ENCODE measurements at regions not wholly inside any gene's neighbourhood (a gene's known extent, or its start where the extent isn't known, plus 50 kb on each side); places are given as distances from the start of the nearest gene placed in this dataset.

- H3K4me3 ChIP-seq (ENCODE audit: low read depth, low read length), result no peak overlapping the region
- no peaks in the 10 kb centered on the region for H3K4me1 ChIP-seq
- DNase-seq, result peak; percentile 62
- TF ChIP-seq, protein P1, sequence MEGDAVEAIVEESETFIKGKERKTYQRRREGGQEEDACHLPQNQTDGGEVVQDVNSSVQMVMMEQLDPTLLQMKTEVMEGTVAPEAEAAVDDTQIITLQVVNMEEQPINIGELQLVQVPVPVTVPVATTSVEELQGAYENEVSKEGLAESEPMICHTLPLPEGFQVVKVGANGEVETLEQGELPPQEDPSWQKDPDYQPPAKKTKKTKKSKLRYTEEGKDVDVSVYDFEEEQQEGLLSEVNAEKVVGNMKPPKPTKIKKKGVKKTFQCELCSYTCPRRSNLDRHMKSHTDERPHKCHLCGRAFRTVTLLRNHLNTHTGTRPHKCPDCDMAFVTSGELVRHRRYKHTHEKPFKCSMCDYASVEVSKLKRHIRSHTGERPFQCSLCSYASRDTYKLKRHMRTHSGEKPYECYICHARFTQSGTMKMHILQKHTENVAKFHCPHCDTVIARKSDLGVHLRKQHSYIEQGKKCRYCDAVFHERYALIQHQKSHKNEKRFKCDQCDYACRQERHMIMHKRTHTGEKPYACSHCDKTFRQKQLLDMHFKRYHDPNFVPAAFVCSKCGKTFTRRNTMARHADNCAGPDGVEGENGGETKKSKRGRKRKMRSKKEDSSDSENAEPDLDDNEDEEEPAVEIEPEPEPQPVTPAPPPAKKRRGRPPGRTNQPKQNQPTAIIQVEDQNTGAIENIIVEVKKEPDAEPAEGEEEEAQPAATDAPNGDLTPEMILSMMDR (IDR thresholded peaks at IDR 0.05; ENCODE audit: low read depth, low read length), result no peak
- H3K27me3 ChIP-seq, result no peaks in the 10 kb centered on the region
- H3K9me3 ChIP-seq, result no peaks in the 10 kb centered on the region
- no peaks in the 10 kb centered on the region for H3K36me3 ChIP-seq
These were observed 1169.9 kb downstream of the TYW1 start for GRCh38 chr7:68166525-68166924.

DNA sequence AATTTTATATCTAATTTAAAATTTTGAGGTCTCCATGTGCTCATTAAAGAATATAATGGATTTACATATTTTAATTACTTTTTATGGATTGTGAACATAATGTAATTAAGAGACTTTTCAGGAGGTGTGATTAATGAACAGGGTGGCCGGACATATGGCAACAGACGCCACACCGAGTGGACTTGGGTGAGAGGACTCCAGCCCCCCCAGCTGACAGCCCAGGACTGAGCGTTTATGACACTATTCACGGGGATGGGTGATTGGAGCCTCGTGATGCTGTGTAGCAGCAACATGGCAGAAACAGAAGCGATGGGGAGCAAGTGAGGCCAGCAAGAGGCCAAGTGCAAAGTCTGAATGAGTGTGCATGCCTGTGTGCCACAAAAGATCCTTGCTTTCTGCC lies 1176.9 kb downstream of the TYW1 start:
- Histone ChIP-seq H3K36me3 (no peaks in the 10 kb centered on the region), H3K4me1 (no peaks in the 10 kb centered on the region), H3K4me3 (ENCODE audit: low read depth, low read length) (no peak overlapping the region), H3K27me3 (no peaks in the 10 kb centered on the region), H3K9me3 (no peaks in the 10 kb centered on the region)
- no peak for DNase-seq
- TF ChIP-seq, protein P1 (IDR thresholded peaks at IDR 0.05; ENCODE audit: low read depth, low read length), result no peak

- no peaks in the 10 kb centered on the region for H3K36me3 ChIP-seq
- peak; percentile 70 for DNase-seq
- H3K4me3 ChIP-seq (ENCODE audit: low read depth, low read length), result no peak overlapping the region
- H3K4me1 ChIP-seq, result no peaks in the 10 kb centered on the region
- TF ChIP-seq, protein P1 (IDR thresholded peaks at IDR 0.05; ENCODE audit: low read depth, low read length), result peak; percentile 87
- H3K27me3 ChIP-seq, result no peaks in the 10 kb centered on the region
- H3K9me3 ChIP-seq, result no peaks in the 10 kb centered on the region
These were observed 1180.3 kb downstream of the TYW1 start for GRCh38 chr7:68176974-68177373.

- Histone ChIP-seq H3K27me3 (no peaks in the 10 kb centered on the region), H3K36me3 (no peaks in the 10 kb centered on the region), H3K4me3 (ENCODE audit: low read depth, low read length) (no peak overlapping the region), H3K4me1 (no peaks in the 10 kb centered on the region; the same call in 1 of the 2 replicates), H3K9me3 (no peaks in the 10 kb centered on the region)
- no peak for DNase-seq
- TF ChIP-seq, protein P1 (IDR thresholded peaks at IDR 0.05; ENCODE audit: low read depth, low read length), result no peak
These were observed 1184.1 kb downstream of the TYW1 start for GRCh38 chr7:68180761-68181160.

DNA sequence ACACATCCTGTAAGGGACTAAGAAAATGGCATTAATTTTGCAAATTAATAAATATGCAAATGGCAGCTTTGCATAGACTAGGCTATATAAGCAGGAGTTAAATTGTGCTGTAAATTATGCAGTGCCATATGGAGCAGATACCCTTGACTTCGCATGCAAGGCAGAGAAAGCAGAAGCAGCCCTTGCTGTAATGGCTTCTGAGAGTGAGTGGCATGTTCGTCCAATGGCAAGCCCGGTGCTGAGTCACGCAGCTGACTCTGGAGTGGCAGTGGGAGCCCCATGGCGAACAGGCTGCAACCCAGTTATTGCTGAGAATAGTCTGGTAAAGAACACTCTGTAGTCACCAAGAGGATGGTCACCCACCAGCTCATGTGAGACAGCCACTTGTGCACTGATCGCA lies 1186.5 kb downstream of the TYW1 start:
- no peaks in the 10 kb centered on the region for H3K27me3 ChIP-seq
- H3K36me3 ChIP-seq, result no peaks in the 10 kb centered on the region
- no peak overlapping the region for H3K4me3 ChIP-seq (ENCODE audit: low read depth, low read length)
- TF ChIP-seq, protein P1 (IDR thresholded peaks at IDR 0.05; ENCODE audit: low read depth, low read length), result no peak
- no peaks in the 10 kb centered on the region; the same call in 1 of the 2 replicates for H3K4me1 ChIP-seq
- no peak for DNase-seq
- no peaks in the 10 kb centered on the region for H3K9me3 ChIP-seq

DNA sequence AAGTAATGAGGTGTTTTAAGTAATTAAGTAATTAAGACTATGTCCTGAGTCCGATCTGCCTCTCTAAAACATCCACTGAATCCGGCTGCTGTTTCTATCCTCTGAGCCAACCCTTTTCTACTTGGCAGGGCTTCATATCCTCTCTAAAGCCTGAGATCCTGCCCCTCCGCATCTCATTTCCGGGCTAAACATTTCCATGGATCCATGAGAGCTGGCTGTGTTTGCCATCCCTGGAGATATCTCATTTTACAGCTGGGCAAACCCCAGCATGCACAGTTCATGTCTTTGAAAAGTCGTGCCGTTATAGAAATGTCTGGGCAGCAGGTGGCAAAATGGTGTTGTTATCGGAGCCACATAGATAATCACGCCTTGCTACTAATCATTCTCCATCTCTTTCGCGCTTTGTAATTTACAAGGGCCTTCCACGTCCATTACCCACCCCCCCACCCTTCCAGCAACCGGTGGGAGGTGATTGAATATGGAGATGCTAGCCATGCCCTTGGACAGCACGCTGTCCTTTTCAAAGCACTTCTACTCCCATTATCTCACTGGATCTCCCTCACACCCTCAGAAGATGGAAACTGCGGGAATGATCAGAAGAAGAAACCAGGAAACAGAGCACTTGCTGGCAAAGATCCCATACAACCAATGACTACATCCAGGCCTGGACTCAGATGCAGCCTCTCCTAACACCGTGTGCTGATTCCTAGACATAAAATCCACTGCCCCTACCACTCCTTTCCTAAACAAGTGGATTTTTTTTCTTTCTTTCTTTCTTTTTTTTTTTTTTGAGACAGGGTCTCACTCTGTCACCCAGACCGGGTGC lies 1189.2 kb downstream of the TYW1 start:
- no peaks in the 10 kb centered on the region for H3K27me3 ChIP-seq
- H3K4me3 ChIP-seq (ENCODE audit: low read depth, low read length), result peak overlapping the region; percentile 30
- TF ChIP-seq, protein P1 (IDR thresholded peaks at IDR 0.05; ENCODE audit: low read depth, low read length), result no peak
- H3K4me1 ChIP-seq, result no peaks in the 10 kb centered on the region; the same call in 1 of the 2 replicates
- peak; percentile 19 for DNase-seq
- H3K9me3 ChIP-seq, result no peaks in the 10 kb centered on the region
- H3K36me3 ChIP-seq, result no peaks in the 10 kb centered on the region
